Natural killer cell (primary cell): ENCODE measurements at regions not wholly inside any gene's neighbourhood (a gene's known extent, or its start where the extent isn't known, plus 50 kb on each side); places are given as distances from the start of the nearest gene placed in this dataset.

ENCODE experiments used
- ATAC-seq, 3 donors: fragments of 150-1000 bp in 2 of 3; fragments of 200-7000 bp in 1 of 3; cut with Tn5 transposase; 1 replicate in 1 of 3; 2 replicates in 2 of 3; pipeline ENCODE4 v1.10.0; 2021; ENCODE audit warnings: mild to moderate bottlenecking in 2 of 3, moderate library complexity in 2 of 3
- DNase-seq, 2 donors: peaks; one replicate each; pipeline versions ENCODE4 v3.0.0 to v3.0.0-alpha.2; 2013 to 2021; ENCODE audit warnings: mixed read lengths in 1 of 2
- H3K27ac ChIP-seq: one replicate; pipeline ENCODE4 v1.5.1; 2013; ENCODE audit warnings: mild to moderate bottlenecking, low read length
- H3K27me3 ChIP-seq: one replicate; pipeline ENCODE4 v1.6.1; 2013; ENCODE audit warnings: low read length; ENCODE audit not compliant: control insufficient read depth, insufficient read depth
- H3K36me3 ChIP-seq: one replicate; pipeline ENCODE4 v1.6.1; 2013; ENCODE audit warnings: low read length; ENCODE audit not compliant: control insufficient read depth, insufficient read depth
- H3K4me1 ChIP-seq: one replicate; pipeline ENCODE4 v1.6.1; 2013; ENCODE audit warnings: low read length; ENCODE audit not compliant: control insufficient read depth, insufficient read depth
- H3K4me3 ChIP-seq: one replicate; pipeline ENCODE4 v1.5.1; 2013; ENCODE audit warnings: low read length
- H3K9me3 ChIP-seq: one replicate; pipeline ENCODE4 v1.6.1; 2013; ENCODE audit warnings: low read length; ENCODE audit not compliant: control insufficient read depth, insufficient read depth
- H3K27ac Mint-ChIP-seq, 2 donors: one replicate each; pipeline ENCODE4 v1.8.0; 2022; ENCODE audit warnings: mild to moderate bottlenecking in 2 of 2, mixed read lengths in 2 of 2, moderate library complexity in 1 of 2
- H3K27me3 Mint-ChIP-seq, 2 donors: one replicate each; pipeline ENCODE4 v1.8.0; 2022; ENCODE audit warnings: low read depth in 2 of 2, mixed read lengths in 2 of 2
- H3K36me3 Mint-ChIP-seq: one replicate; pipeline ENCODE4 v1.8.0; 2022; ENCODE audit warnings: mixed read lengths
- H3K4me1 Mint-ChIP-seq, 2 donors: one replicate each; pipeline ENCODE4 v1.8.0; 2022; ENCODE audit warnings: mixed read lengths in 2 of 2
- H3K4me3 Mint-ChIP-seq: one replicate; pipeline ENCODE4 v1.8.0; 2022; ENCODE audit warnings: mild to moderate bottlenecking, moderate library complexity, mixed read lengths
- H3K9me3 Mint-ChIP-seq, 2 donors: one replicate each; pipeline ENCODE4 v1.8.0; 2022; ENCODE audit warnings: mixed read lengths in 2 of 2
- CTCF ChIP-seq: fragments of 200-600 bp; IDR thresholded peaks from one replicate; pipeline ENCODE4 v1.8.0; 2022; ENCODE audit warnings: antibody characterized with exemption
- WGBS: methylation state at CpG from one replicate; pipeline ENCODE4 v1.1.7; 2013; ENCODE audit warnings: missing lambda C conversion rate; ENCODE audit not compliant: insufficient coverage; 5-methylcytosine and 5-hydroxymethylcytosine counted together
- intact Hi-C: fragments of 100-400 bp; cut with micrococcal nuclease; formaldehyde crosslinking; loops from one replicate; pipeline ENCODE4 v1.14.2; 2022

- Histone ChIP-seq H3K36me3 (no peaks in the 10 kb centered on the region), H3K27me3 (no peaks in the 10 kb centered on the region), H3K4me3 (no peak overlapping the region), H3K27ac (no peak overlapping the region), H3K9me3 (no peaks in the 10 kb centered on the region), H3K4me1 (no peaks in the 10 kb centered on the region)
- no peak for TF ChIP-seq CTCF
- ATAC-seq (no peak), DNase-seq (no peak)
- Mint-ChIP-seq H3K36me3 (no peaks in the 10 kb centered on the region), H3K4me1 (no peaks in the 10 kb centered on the region), H3K4me3 (no peak overlapping the region), H3K27me3 (peaks cover 6 to 11% of the 10 kb centered on the region in 2 donors), H3K9me3 (no peaks in the 10 kb centered on the region), H3K27ac (no peak overlapping the region)
- intact Hi-C loops, result no loop called here
- WGBS, result 94% methylated on average over 6 of the region's 6 CpGs
These were observed 184.1 kb upstream of the SULF2 start for GRCh38 chr20:47969426-47969825.

GRCh38 chr20:47968541-47969310 lies 183.4 kb upstream of the SULF2 start:
- DNase-seq, result no peak
- WGBS, result 91% methylated on average over 31 of the region's 31 CpGs

GRCh38 chr20:47964149-47964548 lies 178.9 kb upstream of the SULF2 start:
- H3K4me3 Mint-ChIP-seq, result no peak overlapping the region
- no peak for TF ChIP-seq CTCF
- H3K4me1 Mint-ChIP-seq, result no peaks in the 10 kb centered on the region
- ATAC-seq (no peak), DNase-seq (no peak)
- Histone ChIP-seq H3K27ac (no peak overlapping the region), H3K4me3 (no peak overlapping the region), H3K36me3 (no peaks in the 10 kb centered on the region), H3K4me1 (no peaks in the 10 kb centered on the region), H3K9me3 (no peaks in the 10 kb centered on the region), H3K27me3 (no peaks in the 10 kb centered on the region)
- H3K36me3 Mint-ChIP-seq, result no peaks in the 10 kb centered on the region
- H3K9me3 Mint-ChIP-seq, result no peaks in the 10 kb centered on the region
- WGBS, result 88% methylated on average over 5 of the region's 5 CpGs
- intact Hi-C loops, result no loop called here
- peaks cover 7% of the 10 kb centered on the region in 2 donors for H3K27me3 Mint-ChIP-seq
- H3K27ac Mint-ChIP-seq, result no peak overlapping the region

More at GRCh38 chr20:47968541-47969310, 183.4 kb upstream of the SULF2 start:
- Mint-ChIP-seq H3K36me3 (no peaks in the 10 kb centered on the region), H3K27ac (no peak overlapping the region), H3K9me3 (no peaks in the 10 kb centered on the region), H3K4me3 (no peak overlapping the region), H3K27me3 (peaks cover 11% of the 10 kb centered on the region in 2 donors), H3K4me1 (no peaks in the 10 kb centered on the region)
- no peak for TF ChIP-seq CTCF
- intact Hi-C loops, result no loop called here
- no peak for ATAC-seq
- H3K9me3 ChIP-seq, result no peaks in the 10 kb centered on the region
- no peaks in the 10 kb centered on the region for H3K27me3 ChIP-seq
- H3K36me3 ChIP-seq, result no peaks in the 10 kb centered on the region
- no peak overlapping the region for H3K27ac ChIP-seq
- no peak overlapping the region for H3K4me3 ChIP-seq
- H3K4me1 ChIP-seq, result no peaks in the 10 kb centered on the region

- H3K27me3 Mint-ChIP-seq, result peaks cover 7% of the 10 kb centered on the region in 2 donors
- no peaks in the 10 kb centered on the region for H3K36me3 Mint-ChIP-seq
- H3K4me3 Mint-ChIP-seq, result no peak overlapping the region
- H3K9me3 Mint-ChIP-seq, result no peaks in the 10 kb centered on the region
- no peak for ATAC-seq
- no peaks in the 10 kb centered on the region for H3K27me3 ChIP-seq
- no peaks in the 10 kb centered on the region for H3K4me1 Mint-ChIP-seq
- 71% methylated on average over 8 of the region's 8 CpGs for WGBS
- no peak overlapping the region for H3K4me3 ChIP-seq
- H3K27ac Mint-ChIP-seq, result no peak overlapping the region
- no peaks in the 10 kb centered on the region for H3K4me1 ChIP-seq
- H3K9me3 ChIP-seq, result no peaks in the 10 kb centered on the region
- H3K36me3 ChIP-seq, result no peaks in the 10 kb centered on the region
- DNase-seq, result no peak
- intact Hi-C loops, result no loop called here
- H3K27ac ChIP-seq, result no peak overlapping the region
- no peak for TF ChIP-seq CTCF
These were observed 177.7 kb upstream of the SULF2 start for GRCh38 chr20:47963022-47963421.
